Adrenal gland (tissue), 9 donors: ENCODE measurements at regions not wholly inside any gene's neighbourhood (a gene's known extent, or its start where the extent isn't known, plus 50 kb on each side); places are given as distances from the start of the nearest gene placed in this dataset.

Experiments used
- DNase-seq, 7 donors: peaks; one replicate each; pipeline ENCODE4 v3.0.0-alpha.2; 2019 to 2020
- H3K27ac ChIP-seq, 5 donors: fragments of 200-600 bp; sonication (generic) in 4 of 5; 1 replicate in 3 of 5; 2 replicates in 2 of 5; pipeline versions ENCODE4 v1.5.1 to v1.8.0; 2016 to 2020; ENCODE audit warnings: mild to moderate bottlenecking in 1 of 5
- H3K27me3 ChIP-seq: fragments of 200-600 bp; 2 replicates; pipeline ENCODE4 v1.8.0; 2021
- H3K36me3 ChIP-seq, 2 donors: fragments of 200-600 bp; replicated peaks in 1 of 2; 1 replicate in 1 of 2; 2 replicates in 1 of 2; pipeline versions ENCODE4 v1.5.1 to v1.8.0; 2018 to 2022
- H3K4me1 ChIP-seq, 2 donors: fragments of 200-600 bp; replicated peaks in 1 of 2; 1 replicate in 1 of 2; 2 replicates in 1 of 2; pipeline versions ENCODE4 v1.5.1 to v1.8.0; 2018 to 2021
- H3K4me3 ChIP-seq, 4 donors: fragments of 200-600 bp; sonication (generic) in 3 of 4; one replicate each; pipeline ENCODE4 v1.5.1; 2016 to 2018
- H3K9me3 ChIP-seq, 3 donors: fragments of 200-600 bp; sonication (generic) in 1 of 3; replicated peaks in 1 of 3; 1 replicate in 2 of 3; 2 replicates in 1 of 3; pipeline versions ENCODE4 v1.5.1 to v1.8.0; 2016 to 2021
- POLR2A ChIP-seq, 2 donors: fragments of 450-650 bp; IDR thresholded peaks; one replicate each; pipeline ENCODE4 v1.6.1; 2017; ENCODE audit warnings: antibody characterized with exemption in 2 of 2, mild to moderate bottlenecking in 2 of 2, moderate library complexity in 1 of 2
- WGBS, 4 donors: extraction: QIAGEN DNeasy Blood & Tissue Kit in 2 of 4; methylation state at CpG; one replicate each; pipeline versions ENCODE4 v1.1.5 to v1.1.7; 2013 to 2017; 5-methylcytosine and 5-hydroxymethylcytosine counted together
- intact Hi-C, 2 donors: fragments of 100-400 bp; cut with DNase I; formaldehyde crosslinking; loops; one replicate each; pipeline versions ENCODE4 v1.14.1 to v1.15.0; 2022 to 2023
- TF ChIP-seq, protein P1 (sequence below), 6 experiments: fragments of 450-650 bp in 4 of 6; fragments of 200-600 bp in 2 of 6; sonication (generic) in 1 of 6; IDR thresholded peaks; 1 replicate in 5 of 6; 2 replicates in 1 of 6; pipeline versions ENCODE4 v1.5.1 to v1.8.0; 2016 to 2021; ENCODE audit warnings: antibody characterized with exemption in 6 of 6, mild to moderate bottlenecking in 2 of 6, moderate library complexity in 1 of 6
- donor health status: healthy with polysubstance abuse.
- donor health status: Bipolar disorder and iron deficiency.
- donor health status: DM: yes; HTN: yes; CAD: no.
- donor health status: DM: no; HTN: no; CAD: no.
- donor health status: DM: no; HTN: no; CAD: no.

GRCh38 chr7:119594956-119595355 lies 678.0 kb upstream of the KCND2 start:
- Histone ChIP-seq H3K27ac (no peak overlapping the region), H3K4me3 (no peak overlapping the region), H3K4me1 (no peaks in the 10 kb centered on the region), H3K36me3 (no peaks in the 10 kb centered on the region), H3K27me3 (no peaks in the 10 kb centered on the region), H3K9me3 (no peaks in the 10 kb centered on the region)
- DNase-seq: no peak
- TF ChIP-seq, protein P1, sequence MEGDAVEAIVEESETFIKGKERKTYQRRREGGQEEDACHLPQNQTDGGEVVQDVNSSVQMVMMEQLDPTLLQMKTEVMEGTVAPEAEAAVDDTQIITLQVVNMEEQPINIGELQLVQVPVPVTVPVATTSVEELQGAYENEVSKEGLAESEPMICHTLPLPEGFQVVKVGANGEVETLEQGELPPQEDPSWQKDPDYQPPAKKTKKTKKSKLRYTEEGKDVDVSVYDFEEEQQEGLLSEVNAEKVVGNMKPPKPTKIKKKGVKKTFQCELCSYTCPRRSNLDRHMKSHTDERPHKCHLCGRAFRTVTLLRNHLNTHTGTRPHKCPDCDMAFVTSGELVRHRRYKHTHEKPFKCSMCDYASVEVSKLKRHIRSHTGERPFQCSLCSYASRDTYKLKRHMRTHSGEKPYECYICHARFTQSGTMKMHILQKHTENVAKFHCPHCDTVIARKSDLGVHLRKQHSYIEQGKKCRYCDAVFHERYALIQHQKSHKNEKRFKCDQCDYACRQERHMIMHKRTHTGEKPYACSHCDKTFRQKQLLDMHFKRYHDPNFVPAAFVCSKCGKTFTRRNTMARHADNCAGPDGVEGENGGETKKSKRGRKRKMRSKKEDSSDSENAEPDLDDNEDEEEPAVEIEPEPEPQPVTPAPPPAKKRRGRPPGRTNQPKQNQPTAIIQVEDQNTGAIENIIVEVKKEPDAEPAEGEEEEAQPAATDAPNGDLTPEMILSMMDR (IDR thresholded peaks at IDR 0.05): no peak
- no peak for TF ChIP-seq POLR2A (IDR thresholded peaks at IDR 0.05)
- 51 to 64% (median 60%) methylated on average over 4 of the region's 4 CpGs for WGBS, 4 donors
- intact Hi-C loops: no loop called here

GRCh38 chr7:119596651-119597050 lies 676.3 kb upstream of the KCND2 start:
- DNase-seq: no peak
- H3K36me3 ChIP-seq: no peaks in the 10 kb centered on the region
- intact Hi-C loops: no loop called here
- H3K27me3 ChIP-seq: no peaks in the 10 kb centered on the region
- H3K27ac ChIP-seq: no peak overlapping the region
- no peak for TF ChIP-seq POLR2A (IDR thresholded peaks at IDR 0.05)
- TF ChIP-seq, protein P1 (IDR thresholded peaks at IDR 0.05): no peak
- H3K4me3 ChIP-seq: no peak overlapping the region
- 67 to 92% (median 80%) methylated on average over 1 of the region's 1 CpG for WGBS, 4 donors
- H3K4me1 ChIP-seq: no peaks in the 10 kb centered on the region
- H3K9me3 ChIP-seq: no peaks in the 10 kb centered on the region

DNA sequence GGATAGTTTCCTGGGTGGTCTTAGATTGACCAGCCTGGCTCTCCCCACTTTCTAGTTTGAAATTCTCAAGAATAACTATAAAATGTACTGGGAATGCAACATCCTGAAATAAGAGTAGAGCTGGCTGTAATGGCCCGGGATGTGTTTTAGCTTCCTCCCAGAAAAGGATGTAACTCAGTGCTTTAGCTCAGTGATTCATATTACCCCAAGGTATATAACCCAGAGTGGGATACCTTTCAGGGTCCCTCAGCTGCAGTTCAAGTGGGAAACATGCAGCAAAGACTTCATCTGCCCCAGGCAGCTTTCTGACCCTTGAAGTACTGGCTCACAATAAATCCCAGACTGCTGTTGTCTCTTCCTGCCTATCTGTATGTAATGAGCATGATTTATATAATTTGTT lies 666.7 kb upstream of the KCND2 start:
- no peaks in the 10 kb centered on the region for H3K4me1 ChIP-seq
- no peak for TF ChIP-seq POLR2A (IDR thresholded peaks at IDR 0.05)
- TF ChIP-seq, protein P1 (IDR thresholded peaks at IDR 0.05): no peak
- H3K27me3 ChIP-seq: no peaks in the 10 kb centered on the region
- H3K36me3 ChIP-seq: no peaks in the 10 kb centered on the region
- H3K9me3 ChIP-seq: no peaks in the 10 kb centered on the region
- intact Hi-C loops: no loop called here
- no peak overlapping the region for H3K4me3 ChIP-seq
- 83 to 100% (median 96%) methylated on average over 1 of the region's 1 CpG for WGBS, 4 donors
- no peak for DNase-seq
- no peak overlapping the region for H3K27ac ChIP-seq

- Histone ChIP-seq H3K4me1 (no peaks in the 10 kb centered on the region), H3K27me3 (no peaks in the 10 kb centered on the region), H3K9me3 (no peaks in the 10 kb centered on the region), H3K36me3 (no peaks in the 10 kb centered on the region), H3K27ac (no peak overlapping the region), H3K4me3 (no peak overlapping the region)
- no peak for TF ChIP-seq POLR2A (IDR thresholded peaks at IDR 0.05)
- TF ChIP-seq, protein P1 (IDR thresholded peaks at IDR 0.05): no peak
- intact Hi-C loops: no loop called here
- 68 to 81% (median 77%) methylated on average over 4 of the region's 4 CpGs for WGBS, 4 donors
- DNase-seq: no peak
These were observed 652.2 kb upstream of the KCND2 start for GRCh38 chr7:119620769-119621168.
